GOT3 (cell line): ENCODE measurements at regions not wholly inside any gene's neighbourhood (a gene's known extent, or its start where the extent isn't known, plus 50 kb on each side); places are given as distances from the start of the nearest gene placed in this dataset.
A peak's percentile ranks its signal among the peaks of the same experiment; 100 is the strongest.
"Not testable (repeated sequence)": the region's sequence is repeated elsewhere in the genome, so short reads cannot be mapped to it uniquely, and the experiment has no call there.

Experiments
- DNase-seq: peaks from one replicate; lab custom pipeline; 2025; ENCODE audit warnings: mixed read lengths; lab: John Stamatoyannopoulos, UW

DNA sequence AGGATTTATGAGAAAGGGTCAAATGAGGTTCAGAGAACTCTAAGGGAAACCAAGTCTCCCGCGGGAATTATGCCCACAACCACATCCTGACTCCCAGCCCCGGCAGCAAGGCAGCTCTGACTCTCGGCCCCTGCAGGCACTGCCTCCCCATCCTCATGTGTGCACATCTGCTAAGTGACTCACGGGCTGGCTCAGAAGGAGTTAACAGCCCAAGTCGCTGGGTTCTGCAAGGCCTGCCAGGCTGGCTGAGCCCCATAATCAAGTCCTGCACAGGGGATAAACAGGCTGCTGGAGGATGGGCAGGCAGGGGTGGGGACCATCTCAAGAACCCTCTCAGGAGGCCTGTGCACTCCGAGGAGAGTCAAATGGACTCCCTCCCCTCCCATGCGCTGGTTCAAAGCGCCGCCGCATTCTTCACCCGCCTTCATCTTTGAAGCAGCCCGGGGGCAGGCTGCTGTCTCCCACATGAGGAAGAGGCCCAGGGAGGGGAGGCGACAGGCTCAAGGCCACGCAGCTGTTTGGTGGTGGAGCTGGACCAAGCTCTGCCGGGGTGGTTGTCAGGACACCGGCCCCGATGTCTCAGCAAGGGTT, 344.3 kb downstream of the MATN1 start:
- DNase-seq = peak; percentile 35

DNA sequence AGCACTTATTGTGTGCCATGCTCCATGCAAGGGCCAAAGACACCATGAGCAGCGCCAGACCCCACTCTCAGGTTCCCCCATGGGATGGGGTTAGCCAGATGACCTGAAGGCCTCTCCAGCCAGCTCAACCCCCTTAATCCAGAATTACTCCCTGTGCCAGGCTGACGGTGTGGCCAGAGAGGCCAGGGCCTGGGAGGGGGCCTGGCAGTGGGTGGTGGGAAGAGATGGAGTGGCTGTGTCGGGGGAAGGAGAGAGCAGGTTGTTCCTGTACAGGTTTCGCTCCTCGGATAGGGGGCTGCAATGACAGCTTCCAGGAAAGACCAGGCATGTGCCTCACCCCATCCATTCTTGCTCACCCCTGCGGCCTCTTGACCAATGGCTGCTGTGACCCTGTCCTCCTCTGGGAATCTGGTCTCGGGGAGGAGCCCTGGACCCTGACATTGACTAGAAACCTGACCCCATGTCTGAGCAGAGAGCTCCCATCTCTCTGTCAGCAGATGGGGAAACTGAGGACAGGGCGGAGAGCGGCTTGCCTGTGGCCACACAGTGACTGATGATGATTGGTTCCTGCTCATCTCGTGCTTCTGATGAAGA, 345.3 kb downstream of the MATN1 start:
- DNase-seq = no peak

DNA sequence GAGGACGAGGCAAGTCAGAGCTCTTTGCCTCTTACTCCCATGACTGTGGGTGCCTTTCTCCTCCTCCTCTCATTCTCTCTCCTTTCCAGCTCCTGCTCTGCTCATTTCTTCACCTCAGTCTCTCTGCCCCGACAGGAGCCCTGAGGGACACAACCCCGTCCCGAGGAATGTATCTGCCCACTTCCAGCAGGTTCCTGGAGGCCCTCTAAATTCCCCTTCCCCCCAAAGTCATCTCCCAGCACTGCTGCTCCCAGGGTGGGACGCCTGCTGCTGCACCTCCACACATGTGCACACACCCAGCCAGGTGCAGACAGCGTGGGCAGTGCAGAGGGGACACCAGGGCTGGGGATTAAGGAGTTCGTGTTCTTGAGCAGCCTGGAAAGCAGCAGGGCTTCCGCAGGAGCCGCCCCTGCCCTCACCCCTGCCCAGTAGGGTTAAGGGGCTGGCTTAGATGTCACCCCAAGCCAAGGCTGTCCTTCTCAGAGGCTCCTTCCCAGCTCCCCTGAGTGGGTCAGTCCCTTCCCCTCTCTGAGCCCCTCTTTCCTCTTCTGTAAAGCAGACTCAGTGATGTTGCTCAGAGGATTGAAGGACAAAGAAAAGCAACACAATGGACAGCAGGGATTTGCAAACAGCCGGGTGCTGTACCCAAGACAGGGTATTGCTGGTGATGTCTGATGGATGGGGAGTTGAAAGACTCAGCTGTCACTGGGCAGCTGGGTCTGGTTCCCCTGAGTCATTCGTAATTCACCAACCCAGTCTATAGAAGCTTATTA, 346.0 kb downstream of the MATN1 start:
- DNase-seq = no peak

DNA sequence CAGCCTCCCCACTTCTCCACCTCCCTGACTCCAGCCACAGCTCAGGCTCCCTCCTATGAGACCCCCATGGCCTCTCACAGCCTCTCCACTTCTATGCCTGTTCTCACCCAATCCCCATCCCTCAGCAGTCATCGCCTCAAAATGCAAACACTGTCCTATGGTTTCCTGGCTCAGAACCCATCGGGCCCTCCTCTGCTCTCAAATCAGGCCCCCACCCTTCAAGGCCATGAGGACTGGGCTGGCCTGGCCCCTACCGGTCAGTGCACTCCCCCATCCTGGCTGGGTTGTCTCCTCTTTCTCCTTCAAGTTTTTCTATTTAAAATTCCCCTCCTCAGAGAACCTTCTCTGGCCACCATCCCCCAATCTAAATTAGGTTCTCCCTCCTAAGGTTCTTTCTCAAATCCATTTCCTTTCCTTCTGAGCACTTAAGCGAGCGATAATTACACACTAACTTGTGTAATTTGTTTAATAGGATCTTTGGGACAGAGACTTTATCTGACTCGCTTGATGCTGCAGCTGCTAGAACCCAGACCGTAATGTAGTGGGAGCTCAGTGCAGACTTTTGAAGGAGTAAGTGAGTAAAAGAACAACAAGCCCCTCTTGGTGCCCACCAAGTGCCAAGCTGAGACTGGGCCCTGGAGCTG, 347.2 kb downstream of the MATN1 start:
- no peak for DNase-seq

DNA sequence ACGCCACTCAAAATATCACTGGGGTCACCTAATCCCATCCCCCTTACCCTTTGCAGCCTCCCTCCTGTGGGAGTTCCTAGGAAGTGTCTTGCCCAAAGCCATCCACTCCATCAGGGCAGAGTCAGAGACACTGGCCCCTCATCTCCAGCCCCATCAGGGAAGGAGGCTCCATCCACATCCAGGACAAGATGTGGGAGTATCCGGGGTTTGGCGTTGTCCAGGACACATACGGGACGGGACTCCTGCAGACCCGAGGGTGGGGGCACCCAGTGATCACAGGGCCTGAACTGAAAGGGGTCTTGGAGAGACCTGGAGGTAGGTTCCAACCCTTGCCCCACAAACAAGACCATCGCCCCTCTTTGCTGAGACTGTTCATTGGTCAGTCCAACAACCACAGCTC, 348.2 kb downstream of the MATN1 start:
- DNase-seq = no peak

DNA sequence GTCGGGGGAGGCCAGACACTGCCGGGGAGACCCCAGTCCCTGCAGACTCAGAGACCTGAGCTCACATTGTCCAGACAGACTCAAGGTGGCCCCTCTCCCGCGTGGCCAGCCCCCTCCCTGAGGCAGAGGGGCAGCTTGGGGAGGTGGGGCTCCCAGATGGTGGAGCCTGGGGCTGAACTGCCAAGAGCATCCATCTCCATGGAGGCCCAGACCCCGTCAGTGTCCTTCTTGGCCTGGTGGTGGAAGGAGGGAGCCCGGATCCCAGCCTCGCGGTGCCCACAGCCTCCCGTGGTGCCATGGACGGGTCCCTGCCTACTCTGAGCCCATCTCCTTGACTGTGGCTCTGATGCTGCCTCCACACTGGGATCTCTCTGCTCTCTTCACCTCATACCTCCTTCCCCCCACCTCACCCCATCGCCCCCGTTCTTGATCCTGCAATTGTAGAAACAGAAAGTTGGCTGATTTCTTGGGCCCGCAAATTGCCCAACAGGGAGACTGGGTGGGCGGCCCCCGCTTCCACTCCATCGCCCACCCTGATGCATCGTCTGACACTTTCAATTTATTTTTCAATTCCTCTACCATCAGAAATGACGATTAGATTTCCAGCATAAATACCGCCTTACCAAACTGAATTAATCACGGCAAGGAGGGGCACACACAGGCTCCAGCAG, 348.9 kb downstream of the MATN1 start:
- DNase-seq = no peak

DNA sequence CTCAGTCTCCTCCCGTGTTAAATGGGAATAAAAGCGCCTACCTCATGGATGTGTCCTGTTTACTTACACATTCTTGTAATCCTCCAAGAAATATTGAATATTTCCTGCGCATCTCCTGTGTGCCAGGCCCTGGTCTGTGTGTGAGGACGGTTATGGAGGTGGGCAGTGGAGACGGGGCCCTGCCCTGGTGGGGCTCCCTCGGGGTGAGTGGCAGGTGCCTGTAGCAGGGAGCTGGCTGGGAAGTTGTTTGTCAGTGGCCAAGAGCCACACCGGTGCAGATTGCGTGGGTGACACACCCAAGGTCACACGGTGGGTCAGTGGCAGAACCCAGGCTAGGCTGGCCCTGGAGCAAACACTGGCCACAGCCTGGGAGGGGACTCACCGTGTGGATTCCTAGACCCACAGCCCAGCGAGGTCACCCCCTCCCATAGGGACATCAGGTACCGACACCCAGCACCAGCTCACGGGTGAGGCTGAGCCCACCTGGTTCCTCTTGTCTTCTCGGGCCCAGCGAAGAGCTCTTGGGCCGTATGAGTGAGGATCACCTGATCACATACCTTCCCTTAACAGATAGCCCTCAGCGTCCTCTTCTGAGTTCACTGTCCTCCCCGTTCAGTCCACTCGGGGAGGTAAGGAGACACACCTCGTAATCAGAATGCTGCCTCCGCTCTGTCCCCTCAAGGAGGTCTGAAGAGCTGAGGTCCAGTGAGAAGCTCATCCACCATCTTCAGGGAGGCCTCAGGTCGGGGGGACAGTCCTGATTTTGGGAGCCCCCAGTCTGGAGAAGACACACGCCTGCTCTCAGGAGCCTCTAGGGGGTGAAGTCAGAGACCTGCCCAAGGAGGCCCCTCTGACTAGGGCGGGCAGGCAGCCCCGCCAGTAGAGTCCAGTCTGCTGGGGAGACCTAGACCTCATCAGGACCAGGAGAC, 349.6 kb downstream of the MATN1 start:
- DNase-seq = no peak

DNA sequence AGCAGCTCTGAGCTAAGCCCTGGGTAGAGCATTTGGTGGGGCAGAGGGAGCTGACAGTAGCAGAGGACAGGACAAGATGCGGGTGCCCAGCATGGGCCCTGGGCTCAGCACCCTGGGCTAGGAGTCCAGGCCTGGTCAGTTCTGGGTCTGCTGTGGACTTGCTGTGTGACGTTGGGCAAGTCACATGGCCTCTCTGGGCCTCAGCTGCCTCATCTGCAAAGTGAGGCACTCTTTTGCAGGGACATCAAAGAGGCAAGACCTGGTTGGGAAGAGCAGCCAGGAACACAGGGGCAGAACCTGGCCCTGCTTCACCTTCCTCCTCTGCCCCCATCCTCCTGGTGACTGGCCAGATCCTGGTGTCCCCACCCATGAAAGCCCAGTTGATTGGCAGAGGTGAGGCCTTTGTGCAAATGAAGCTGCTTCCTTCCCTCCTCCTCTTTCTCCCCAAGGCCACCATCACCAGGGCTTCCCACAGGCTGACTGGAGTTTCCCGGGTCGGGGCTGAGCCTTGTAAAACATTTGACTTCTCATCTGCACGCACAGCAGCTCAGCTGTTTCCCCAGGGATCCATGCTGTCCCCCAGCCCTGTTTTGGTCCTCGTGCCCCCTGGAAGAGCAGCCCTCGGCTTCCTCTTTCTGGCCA, 350.5 kb downstream of the MATN1 start:
- no peak for DNase-seq

DNA sequence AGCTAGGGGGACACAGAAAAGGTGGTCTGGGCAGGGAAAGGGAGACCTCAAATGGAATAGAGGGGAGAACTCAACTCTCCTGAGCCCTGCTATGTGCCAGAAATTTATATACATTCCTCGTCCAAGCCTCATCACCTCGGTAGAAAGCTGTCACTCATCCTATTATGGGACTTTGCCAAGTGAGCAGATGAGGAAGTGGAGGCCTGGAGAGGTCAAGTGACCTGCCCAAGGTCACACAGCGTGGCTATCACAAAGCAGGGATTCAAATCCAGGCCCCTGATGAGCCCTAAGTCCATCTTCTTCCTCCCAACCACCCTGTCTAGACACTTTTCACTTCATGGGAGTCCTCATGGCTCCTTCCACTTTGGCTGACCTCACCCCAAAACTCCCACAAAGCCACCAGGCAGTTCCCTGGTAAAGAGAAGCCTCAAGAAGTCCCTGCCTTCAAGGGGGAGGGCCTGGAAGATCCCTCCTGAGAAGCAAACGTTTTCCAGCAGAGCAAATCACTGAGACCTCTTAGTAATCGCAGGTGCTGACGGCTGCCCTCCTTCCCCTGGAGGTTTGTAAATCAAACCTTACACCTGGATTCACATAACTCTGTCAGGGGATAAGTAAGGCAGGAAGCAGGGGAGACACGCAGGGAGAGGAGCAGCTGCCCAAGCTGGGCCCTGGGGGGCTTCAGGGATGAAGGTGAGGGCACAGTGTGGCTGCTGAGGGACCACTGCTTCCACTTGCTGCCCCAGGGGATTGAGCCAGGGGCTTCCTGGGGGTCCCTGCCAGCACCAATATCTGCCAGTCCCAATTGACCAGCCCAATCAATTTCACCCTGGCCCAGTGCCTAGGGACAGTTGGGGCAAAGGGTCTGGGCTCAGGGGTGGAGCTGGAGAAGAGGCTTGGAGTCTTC, 351.2 kb downstream of the MATN1 start:
- DNase-seq = no peak

DNA sequence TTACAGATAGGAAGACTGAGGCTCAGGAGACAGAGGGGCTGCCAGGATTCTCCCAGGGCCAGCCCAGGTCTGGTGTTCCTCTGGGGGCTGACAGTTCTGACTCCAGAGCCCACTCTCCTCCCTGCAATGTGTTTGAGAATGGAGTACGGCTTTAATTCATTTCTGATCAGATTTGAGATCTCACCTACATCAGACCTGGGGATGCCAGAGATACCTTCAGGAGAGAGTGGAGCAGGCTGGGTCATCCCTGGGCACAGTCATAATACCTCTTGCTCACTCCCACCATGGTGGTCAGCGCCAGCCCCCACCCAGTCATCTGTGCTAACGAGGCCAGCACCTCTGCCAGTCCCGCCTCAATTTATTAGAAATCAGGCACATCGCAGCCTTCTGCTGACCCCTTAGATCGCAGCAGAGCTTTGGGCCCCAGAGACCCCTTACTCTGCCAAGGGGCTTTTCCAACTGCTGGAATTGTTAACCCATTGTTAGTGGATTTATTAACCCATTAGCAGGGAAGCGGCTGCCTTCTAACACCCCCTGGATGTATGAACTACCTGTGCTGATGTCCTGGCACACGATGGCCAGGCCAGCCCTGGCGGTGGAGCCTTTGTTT, 352.1 kb downstream of the MATN1 start:
- DNase-seq = no peak

DNA sequence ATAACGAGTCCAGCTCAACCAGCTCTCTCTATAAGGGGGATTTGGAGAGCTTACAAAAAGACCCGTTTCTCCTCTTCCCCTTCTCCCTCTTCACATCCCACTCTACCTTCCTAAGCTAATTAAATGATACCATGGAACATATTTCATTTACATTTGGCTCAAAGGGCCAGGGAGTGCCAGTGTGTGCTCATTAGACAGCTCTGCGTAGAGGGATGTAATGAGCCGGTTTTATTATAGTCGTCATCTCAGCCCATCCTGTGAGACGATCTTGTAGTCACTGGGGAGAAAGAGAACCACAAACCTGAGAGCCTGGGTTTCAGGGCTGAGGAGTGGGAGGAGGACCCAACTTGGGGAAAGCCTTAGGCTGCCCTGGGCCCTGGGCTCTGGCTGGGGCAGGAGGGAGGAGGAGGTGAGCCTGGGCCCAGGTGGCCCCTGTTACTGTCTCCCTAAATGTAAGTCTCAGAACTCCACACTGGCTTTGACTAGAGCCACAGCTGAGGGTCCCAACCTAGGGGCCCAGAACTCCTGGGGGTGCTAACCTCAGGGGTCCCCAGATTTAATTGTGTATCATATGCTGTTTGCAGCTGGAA, 354.6 kb downstream of the MATN1 start:
- no peak for DNase-seq

DNA sequence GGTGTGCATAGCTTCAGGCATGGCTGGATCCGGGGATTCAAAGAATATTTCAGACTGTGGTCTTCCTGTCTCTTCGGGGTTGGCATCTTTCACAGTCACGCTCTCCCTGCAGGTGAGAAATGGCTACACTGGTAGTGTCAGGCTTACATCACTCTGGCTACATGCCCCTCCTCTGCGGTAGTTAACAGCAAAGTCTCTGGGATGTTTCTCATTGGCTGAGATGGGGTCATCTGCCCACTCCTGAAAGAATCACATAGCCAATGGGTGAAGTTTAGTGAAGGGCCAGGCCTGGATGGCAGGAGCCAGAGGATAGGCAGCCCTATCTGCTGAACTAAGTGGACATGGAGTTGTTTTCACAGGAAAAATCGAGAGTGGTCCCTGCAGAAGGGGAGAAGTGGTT, 356.5 kb downstream of the MATN1 start:
- no peak for DNase-seq

DNA sequence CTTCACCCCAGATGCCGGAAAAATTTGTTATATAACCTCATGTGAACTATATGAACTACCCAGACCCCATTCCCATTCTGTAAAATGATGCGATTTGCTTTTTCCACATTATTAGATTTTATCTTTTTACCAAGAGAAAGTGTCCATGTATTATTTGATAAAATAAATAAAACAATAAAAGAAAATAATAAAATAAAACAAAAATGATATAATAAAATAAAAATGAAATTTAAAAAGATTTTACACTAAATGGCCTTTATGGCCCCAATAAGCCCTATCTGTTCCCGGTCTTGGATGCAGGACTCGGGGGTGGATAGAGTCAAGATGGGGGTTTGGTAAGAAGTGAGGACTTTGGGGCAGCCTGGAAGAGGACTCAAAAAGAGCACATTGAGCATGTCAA, 357.2 kb downstream of the MATN1 start:
- no peak for DNase-seq

DNA sequence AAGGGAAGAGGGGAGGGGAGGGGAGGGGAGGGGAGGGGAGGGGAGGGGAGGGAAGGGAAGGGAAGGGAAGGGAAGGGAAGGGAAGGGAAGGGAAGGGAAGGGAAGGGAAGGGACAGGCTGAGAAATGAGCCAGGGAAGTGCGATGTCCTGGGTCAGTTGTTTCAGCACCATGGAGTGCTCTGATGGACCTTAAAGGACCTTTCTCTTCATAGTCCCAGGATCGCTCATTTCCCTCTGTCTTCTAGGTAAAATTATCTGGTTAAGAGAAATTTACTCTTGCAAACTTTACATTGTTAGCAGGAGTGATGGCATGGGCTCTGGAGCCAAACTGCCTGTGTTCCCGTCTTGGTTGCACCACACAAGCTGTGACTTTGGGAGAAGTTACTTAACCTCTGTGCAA, 357.8 kb downstream of the MATN1 start:
- no peak for DNase-seq

DNA sequence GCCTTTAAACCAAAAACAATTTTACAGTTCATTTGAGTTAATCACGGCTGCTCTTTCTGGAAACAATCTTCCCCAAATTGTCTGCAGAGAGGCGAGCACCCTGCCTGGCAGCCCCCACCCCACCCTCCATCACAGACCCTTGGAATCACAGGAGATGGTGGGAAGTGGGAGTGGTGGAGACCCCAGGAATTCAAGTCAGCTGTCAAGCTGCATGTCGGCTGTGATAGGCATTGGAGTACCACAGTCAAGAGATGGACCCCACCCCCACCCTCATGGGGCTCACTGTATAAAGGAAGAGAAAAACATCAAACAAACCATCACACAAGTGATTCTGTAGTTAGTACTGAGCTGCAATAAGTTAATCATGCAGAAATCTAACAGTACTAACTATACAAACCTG, 360.4 kb downstream of the MATN1 start:
- DNase-seq = no peak

DNA sequence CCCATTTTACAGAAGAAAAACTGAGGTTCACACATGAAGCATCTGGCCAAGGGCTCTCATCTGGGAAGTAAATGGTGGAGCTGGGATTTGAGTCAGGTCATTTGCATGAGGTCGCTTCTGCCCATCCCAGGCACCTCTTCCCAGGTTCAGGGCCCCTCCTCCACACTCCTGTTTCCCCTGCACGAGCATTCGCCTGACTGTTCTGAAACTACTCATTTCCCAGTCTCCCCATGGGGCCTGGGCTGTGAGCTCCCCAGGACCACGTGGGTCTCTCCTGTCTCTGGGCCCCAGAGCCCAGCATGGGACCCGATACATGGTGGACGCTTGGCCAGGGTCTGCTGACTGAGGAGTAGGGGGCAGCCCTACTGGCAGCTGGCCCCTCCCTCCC, 360.8 kb downstream of the MATN1 start:
- no peak for DNase-seq

DNA sequence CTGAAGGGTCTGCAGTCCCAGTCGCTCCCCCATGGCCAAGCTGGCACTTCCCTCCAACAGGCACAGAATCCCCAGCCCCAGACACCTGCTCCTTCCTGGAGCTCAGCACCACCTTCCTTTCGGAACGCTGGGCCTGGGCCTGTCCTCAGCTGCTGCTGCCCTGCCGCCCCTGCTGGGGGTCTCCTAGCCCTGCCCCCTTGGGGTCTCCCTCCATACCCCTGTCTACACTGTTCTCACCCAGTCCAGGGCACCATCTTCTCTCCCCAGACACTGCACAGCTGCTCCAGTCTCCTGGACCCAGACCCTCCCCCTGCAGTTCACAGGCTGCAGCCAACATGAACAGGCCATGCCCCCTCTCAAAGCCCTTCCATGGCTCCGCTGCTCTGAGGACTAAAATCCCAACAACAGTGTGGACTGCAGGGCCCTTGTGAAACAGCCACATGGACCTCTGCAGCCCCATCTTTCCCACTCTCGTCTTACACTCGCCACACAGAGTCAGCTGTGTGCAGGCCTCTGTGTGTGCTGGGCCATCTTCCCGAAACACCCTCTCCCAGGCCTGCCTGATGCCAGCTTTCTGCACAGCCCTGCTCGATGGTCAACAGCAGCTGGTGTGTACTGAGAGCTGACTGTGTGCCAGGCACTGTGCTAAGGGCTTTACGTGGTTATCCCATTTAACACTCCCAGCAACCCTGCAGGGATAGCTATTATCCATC, 361.3 kb downstream of the MATN1 start:
- DNase-seq = not testable (repeated sequence)

DNA sequence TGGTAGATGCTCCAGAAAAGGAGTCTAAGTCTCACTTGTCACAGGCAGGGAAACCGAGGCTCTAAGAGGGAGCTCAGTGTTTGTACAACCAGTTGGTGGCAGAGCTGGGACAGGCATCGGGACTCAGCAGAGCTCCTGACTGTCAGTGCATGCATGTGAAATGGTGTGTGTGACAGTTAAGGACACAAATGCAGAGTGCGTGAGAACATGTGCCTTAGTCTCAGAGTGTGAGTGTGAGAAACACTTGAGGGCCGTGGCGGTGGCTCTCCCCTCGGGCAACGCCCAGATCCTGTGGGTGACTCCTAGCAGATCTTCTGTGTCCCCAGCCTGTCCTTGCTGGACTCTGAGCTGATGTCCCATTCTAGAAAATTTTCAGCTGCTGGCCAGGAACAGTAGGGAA, 362.6 kb downstream of the MATN1 start:
- no peak for DNase-seq
